ENCODE measurements at regions not wholly inside any gene's neighbourhood (a gene's known extent, or its start where the extent isn't known, plus 50 kb on each side); places are given as distances from the start of the nearest gene placed in this dataset.

- TF ChIP-seq CTCF (IDR thresholded peaks at IDR 0.05): no peak
- no peak for TF ChIP-seq POLR2A (IDR thresholded peaks at IDR 0.05)
These were observed 106.0 kb downstream of the RPL27A start for GRCh38 chr11:8788616-8789015.

Data from heart left ventricle (tissue), 13 donors.